ENCODE measurements at regions not wholly inside any gene's neighbourhood (a gene's known extent, or its start where the extent isn't known, plus 50 kb on each side); places are given as distances from the start of the nearest gene placed in this dataset.

- TF ChIP-seq, protein P1, sequence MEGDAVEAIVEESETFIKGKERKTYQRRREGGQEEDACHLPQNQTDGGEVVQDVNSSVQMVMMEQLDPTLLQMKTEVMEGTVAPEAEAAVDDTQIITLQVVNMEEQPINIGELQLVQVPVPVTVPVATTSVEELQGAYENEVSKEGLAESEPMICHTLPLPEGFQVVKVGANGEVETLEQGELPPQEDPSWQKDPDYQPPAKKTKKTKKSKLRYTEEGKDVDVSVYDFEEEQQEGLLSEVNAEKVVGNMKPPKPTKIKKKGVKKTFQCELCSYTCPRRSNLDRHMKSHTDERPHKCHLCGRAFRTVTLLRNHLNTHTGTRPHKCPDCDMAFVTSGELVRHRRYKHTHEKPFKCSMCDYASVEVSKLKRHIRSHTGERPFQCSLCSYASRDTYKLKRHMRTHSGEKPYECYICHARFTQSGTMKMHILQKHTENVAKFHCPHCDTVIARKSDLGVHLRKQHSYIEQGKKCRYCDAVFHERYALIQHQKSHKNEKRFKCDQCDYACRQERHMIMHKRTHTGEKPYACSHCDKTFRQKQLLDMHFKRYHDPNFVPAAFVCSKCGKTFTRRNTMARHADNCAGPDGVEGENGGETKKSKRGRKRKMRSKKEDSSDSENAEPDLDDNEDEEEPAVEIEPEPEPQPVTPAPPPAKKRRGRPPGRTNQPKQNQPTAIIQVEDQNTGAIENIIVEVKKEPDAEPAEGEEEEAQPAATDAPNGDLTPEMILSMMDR (IDR thresholded peaks at IDR 0.05 in 2 of 3, conservative IDR thresholded peaks at IDR 0.05 in 1 of 3; ENCODE audit: borderline replicate concordance in 1 of 3, insufficient read depth in 1 of 3, low read depth in 2 of 3, low read length in 2 of 3) = no peak
- TF ChIP-seq, protein P2, sequence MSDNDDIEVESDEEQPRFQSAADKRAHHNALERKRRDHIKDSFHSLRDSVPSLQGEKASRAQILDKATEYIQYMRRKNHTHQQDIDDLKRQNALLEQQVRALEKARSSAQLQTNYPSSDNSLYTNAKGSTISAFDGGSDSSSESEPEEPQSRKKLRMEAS (IDR thresholded peaks at IDR 0.05) = no peak
- TF ChIP-seq EZH2 (IDR thresholded peaks at IDR 0.05) (no peak), TCF7L2 (IDR thresholded peaks at IDR 0.05; ENCODE audit: borderline replicate concordance, extremely low read depth, insufficient read depth, insufficient read length) (no peak), POLR2AphosphoS5 (IDR thresholded peaks at IDR 0.05; ENCODE audit: low read depth, low read length) (no peak), RAD21 (IDR thresholded peaks at IDR 0.05; ENCODE audit: low read depth) (no peak), ELF1 (IDR thresholded peaks at IDR 0.05; ENCODE audit: borderline replicate concordance, low read depth) (no peak), EGR1 (IDR thresholded peaks at IDR 0.05; ENCODE audit: low read depth) (no peak)
These were observed 2170.8 kb upstream of the PCDH20 start for GRCh38 chr13:63586467-63586866.

Data from HCT116 (cell line).